GM12878 (cell line): ENCODE measurements at regions not wholly inside any gene's neighbourhood (a gene's known extent, or its start where the extent isn't known, plus 50 kb on each side); places are given as distances from the start of the nearest gene placed in this dataset.

Experiments used
- ATAC-seq: fragments of 200-7000 bp; cut with Tn5 transposase; 3 replicates; pipeline ENCODE4 v1.9.1; 2020; ENCODE audit warnings: mild to moderate bottlenecking, moderate library complexity
- BruUV-seq: library from RNA; stranded (reverse); fragments of 400-500 nt; replicated peaks from 2 replicates; lab custom pipeline; 2021; lab: Mats Ljungman, UMichigan
- CTCF ChIA-PET: fragments of 300-600 bp; sonication (Branson Sonifier 250); formaldehyde crosslinking; extraction: SDS; loops from one replicate; lab custom pipeline; 2021; ENCODE audit warnings: inconsistent platforms; lab: Yijun Ruan, JAX
- POLR2A ChIA-PET: fragments of 350-600 bp; formaldehyde crosslinking; extraction: SDS; loops from one replicate; lab custom pipeline; 2021; ENCODE audit warnings: inconsistent platforms; lab: Charles Lee
- RAD21 ChIA-PET: fragments of 300-600 bp; sonication (Branson Sonifier 250); formaldehyde crosslinking; loops from one replicate; lab custom pipeline; 2023; ENCODE audit warnings: antibody characterized with exemption; ENCODE audit not compliant: unreplicated experiment; lab: Charles Lee
- SMC1A ChIA-PET: fragments of 300-600 bp; sonication (Branson Sonifier 250); formaldehyde crosslinking; loops from one replicate; lab custom pipeline; 2023; ENCODE audit not compliant: unreplicated experiment, uncharacterized antibody; lab: Charles Lee
- DNase-seq: peaks from one replicate; pipeline ENCODE4 v3.0.0-alpha.2; 2011; ENCODE audit warnings: low read depth, low spot score
- FAIRE-seq: peaks from 3 replicates; lab custom pipeline; 2011; peaks lifted over from hg19 to GRCh38; lab: Jason Lieb, UNC
- H2AFZ ChIP-seq: 2 replicates; pipeline ENCODE4 v1.6.0; 2011; ENCODE audit warnings: low read depth, low read length, control low read depth; ENCODE audit not compliant: control insufficient read depth
- H3K27ac ChIP-seq: 2 replicates; pipeline ENCODE4 v1.5.1; 2011; ENCODE audit warnings: control low read depth; ENCODE audit not compliant: control insufficient read depth, insufficient read depth
- H3K27me3 ChIP-seq, 2 experiments: replicated peaks in 1 of 2; 2 replicates each; pipeline versions ENCODE4 v1.6.0 to v1.6.1; 2011; ENCODE audit warnings: low read length in 1 of 2; ENCODE audit not compliant: control insufficient read depth in 2 of 2, insufficient read depth in 2 of 2
- H3K36me3 ChIP-seq, 2 experiments: 2 replicates each; pipeline ENCODE4 v1.5.1; 2011; ENCODE audit warnings: low read length in 1 of 2; ENCODE audit not compliant: control insufficient read depth in 2 of 2, insufficient read depth in 2 of 2
- H3K4me1 ChIP-seq: 2 replicates; pipeline ENCODE4 v1.6.1; 2011; ENCODE audit warnings: mild to moderate bottlenecking, low read length, moderate library complexity, mixed read lengths; ENCODE audit not compliant: control insufficient read depth, insufficient read depth
- H3K4me2 ChIP-seq: 2 replicates; pipeline ENCODE4 v1.6.0; 2011; ENCODE audit warnings: control low read depth; ENCODE audit not compliant: control insufficient read depth, insufficient read depth
- H3K4me3 ChIP-seq: fragments of 200-600 bp; sonication (generic); 2 replicates; pipeline ENCODE4 v1.5.1; 2016
- H3K79me2 ChIP-seq: 2 replicates; pipeline ENCODE4 v1.6.0; 2011; ENCODE audit warnings: low read length; ENCODE audit not compliant: control insufficient read depth, insufficient read depth
- H3K9ac ChIP-seq: 2 replicates; pipeline ENCODE4 v1.8.0; 2011; ENCODE audit warnings: low read length, control low read depth, mixed read lengths; ENCODE audit not compliant: control insufficient read depth, insufficient read depth
- H3K9me3 ChIP-seq: replicated peaks from 3 replicates; pipeline ENCODE4 v1.5.1; 2011; ENCODE audit warnings: mild to moderate bottlenecking, low read length; ENCODE audit not compliant: control insufficient read depth, insufficient read depth
- H4K20me1 ChIP-seq: 2 replicates; pipeline ENCODE4 v1.6.0; 2011; ENCODE audit not compliant: control insufficient read depth, insufficient read depth
- ASH2L ChIP-seq: fragments of 300-600, 200-600 bp; sonication (generic); IDR thresholded peaks from 2 replicates; pipeline ENCODE4 v1.6.1; 2017; ENCODE audit warnings: low read depth, mild to moderate bottlenecking, borderline replicate concordance
- CBX5 ChIP-seq: sonication (generic); IDR thresholded peaks from 2 replicates; pipeline ENCODE4 v1.6.1; 2016; ENCODE audit warnings: low read depth, moderate library complexity, mild to moderate bottlenecking, inconsistent platforms
- CHD1 ChIP-seq: IDR thresholded peaks from 2 replicates; pipeline ENCODE4 v1.6.1; 2012; ENCODE audit warnings: low read depth, low read length, improper control_type of control experiment
- HDGF ChIP-seq: fragments of 450-650 bp; IDR thresholded peaks from 2 replicates; pipeline ENCODE4 v1.6.1; 2016; ENCODE audit warnings: antibody characterized with exemption
- MEF2B ChIP-seq: fragments of 450-650 bp; IDR thresholded peaks from 2 replicates; pipeline ENCODE4 v1.6.1; 2018; ENCODE audit warnings: mild to moderate bottlenecking, moderate library complexity; ENCODE audit not compliant: partially characterized antibody, poor library complexity, severe bottlenecking
- MTA2 ChIP-seq: fragments of 450-650 bp; IDR thresholded peaks from 2 replicates; pipeline ENCODE4 v1.6.1; 2016; ENCODE audit warnings: low read depth, mild to moderate bottlenecking, moderate library complexity
- NFIC ChIP-seq: IDR thresholded peaks from 2 replicates; pipeline ENCODE4 v1.6.1; 2012; ENCODE audit warnings: low read depth, mild to moderate bottlenecking, inconsistent platforms, low read length, moderate library complexity
- PBX3 ChIP-seq: IDR thresholded peaks from 2 replicates; pipeline ENCODE4 v1.6.1; 2011; ENCODE audit warnings: mild to moderate bottlenecking, low read depth, low read length, moderate library complexity; ENCODE audit not compliant: insufficient replicate concordance
- PKNOX1 ChIP-seq: fragments of 450-650 bp; IDR thresholded peaks from 2 replicates; pipeline ENCODE4 v1.6.1; 2016; ENCODE audit warnings: mild to moderate bottlenecking
- WRNIP1 ChIP-seq: IDR thresholded peaks from 2 replicates; pipeline ENCODE4 v1.6.1; 2011; ENCODE audit warnings: low read depth, low read length, improper control_type of control experiment, borderline replicate concordance
- ZNF217 ChIP-seq: fragments of 450-650 bp; IDR thresholded peaks from 2 replicates; pipeline ENCODE4 v1.6.1; 2017; ENCODE audit warnings: antibody characterized with exemption, mild to moderate bottlenecking
- WGBS: methylation state at CpG from one replicate; pipeline ENCODE4 v1.1.6; 2016; ENCODE audit warnings: low lambda C conversion rate; ENCODE audit not compliant: insufficient replicate concordance, insufficient coverage; ENCODE audit errors: missing lambda C conversion rate; 5-methylcytosine and 5-hydroxymethylcytosine counted together
- in situ Hi-C: fragments of 300-500 bp; cut with MboI; formaldehyde crosslinking; loops from 9 replicates; pipeline ENCODE4 v1.14.3; 2018; ENCODE audit warnings: mixed read lengths
- intact Hi-C: fragments of 100-400 bp; cut with micrococcal nuclease; formaldehyde crosslinking; loops from one replicate; pipeline ENCODE4 v1.14.2; 2022; ENCODE audit not compliant: unreplicated experiment
- TF ChIP-seq, protein P1 (sequence below): IDR thresholded peaks from 2 replicates; pipeline ENCODE4 v1.6.1; 2011; ENCODE audit warnings: low read depth, low read length, improper control_type of control experiment, borderline replicate concordance

GRCh38 chr2:220220009-220220408, 592.6 kb downstream of the SLC4A3 start:
- RAD21 ChIA-PET: interaction anchor here (0.6 kb wide), 1 partner anchor 361 kb away, joined by 3 read pairs; no protein-coding TSS in a partner anchor
- Histone ChIP-seq H3K9me3 (no peaks in the 10 kb centered on the region), H3K27me3 (no peaks in the 10 kb centered on the region), H3K4me3 (no peak overlapping the region), H4K20me1 (no peaks in the 10 kb centered on the region), H3K4me1 (no peaks in the 10 kb centered on the region), H3K9ac (no peak overlapping the region), H3K4me2 (no peak overlapping the region), H3K27ac (no peak overlapping the region), H2AFZ (no peak overlapping the region), H3K79me2 (no peaks in the 10 kb centered on the region), H3K36me3 (no peaks in the 10 kb centered on the region)
- no peak for TF ChIP-seq HDGF
- no peak for TF ChIP-seq NFIC
- TF ChIP-seq ZNF217: no peak
- TF ChIP-seq, protein P1, sequence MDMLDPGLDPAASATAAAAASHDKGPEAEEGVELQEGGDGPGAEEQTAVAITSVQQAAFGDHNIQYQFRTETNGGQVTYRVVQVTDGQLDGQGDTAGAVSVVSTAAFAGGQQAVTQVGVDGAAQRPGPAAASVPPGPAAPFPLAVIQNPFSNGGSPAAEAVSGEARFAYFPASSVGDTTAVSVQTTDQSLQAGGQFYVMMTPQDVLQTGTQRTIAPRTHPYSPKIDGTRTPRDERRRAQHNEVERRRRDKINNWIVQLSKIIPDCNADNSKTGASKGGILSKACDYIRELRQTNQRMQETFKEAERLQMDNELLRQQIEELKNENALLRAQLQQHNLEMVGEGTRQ: no peak
- no peak for TF ChIP-seq WRNIP1
- TF ChIP-seq CHD1: no peak
- TF ChIP-seq ASH2L: no peak
- TF ChIP-seq CBX5: no peak
- intact Hi-C loops (no loop called here), in situ Hi-C loops (no loop called here)
- ATAC-seq (no peak), DNase-seq (no peak), FAIRE-seq (no peak)
- CTCF ChIA-PET: no interaction called here
- SMC1A ChIA-PET: interaction anchor here (0.7 kb wide), 1 partner anchor 226 kb away, joined by 3 read pairs; no protein-coding TSS in a partner anchor
- WGBS: 0% methylated on average over 2 of the region's 2 CpGs
- BruUV-seq: no TSS peak
- POLR2A ChIA-PET: no interaction called here

- no TSS peak for BruUV-seq
- no peak for FAIRE-seq
- TF ChIP-seq MTA2 (no peak), PBX3 (no peak), PKNOX1 (no peak), MEF2B (no peak)
Observed at GRCh38 chr2:220221992-220222391, 594.6 kb downstream of the SLC4A3 start.

More at GRCh38 chr2:220221992-220222391, 594.6 kb downstream of the SLC4A3 start:
- Histone ChIP-seq H3K79me2 (no peaks in the 10 kb centered on the region), H3K36me3 (no peaks in the 10 kb centered on the region), H3K27ac (no peak overlapping the region), H3K9ac (no peak overlapping the region), H3K4me3 (no peak overlapping the region), H4K20me1 (no peaks in the 10 kb centered on the region), H2AFZ (no peak overlapping the region), H3K4me1 (no peaks in the 10 kb centered on the region), H3K9me3 (no peaks in the 10 kb centered on the region), H3K27me3 (no peaks in the 10 kb centered on the region), H3K4me2 (no peak overlapping the region)
- DNase-seq: no peak
- ChIA-PET CTCF (no interaction called here), SMC1A (no interaction called here), POLR2A (no interaction called here), RAD21 (no interaction called here)
- in situ Hi-C loops: no loop called here
- ATAC-seq: no peak
- 10% methylated on average over 5 of the region's 5 CpGs for WGBS
- intact Hi-C loops: no loop called here
